Heart right ventricle (tissue), 16 donors: ENCODE measurements at regions not wholly inside any gene's neighbourhood (a gene's known extent, or its start where the extent isn't known, plus 50 kb on each side); places are given as distances from the start of the nearest gene placed in this dataset.
"Not testable (repeated sequence)": the region's sequence is repeated elsewhere in the genome, so short reads cannot be mapped to it uniquely, and the experiment has no call there.

Source experiments
- ATAC-seq, 8 donors: fragments of 200-7000 bp; cut with Tn5 transposase; one replicate each; pipeline ENCODE4 v1.9.1; 2020; ENCODE audit warnings: mild to moderate bottlenecking in 8 of 8, moderate library complexity in 8 of 8, moderate number of reproducible peaks in 1 of 8
- DNase-seq, 2 donors: peaks; one replicate each; pipeline ENCODE4 v3.0.0-alpha.2; 2020
- H3K27ac ChIP-seq, 10 donors: fragments of 200-600 bp; sonication (generic) in 2 of 10; one replicate each; pipeline versions ENCODE4 v1.5.0 to v1.8.0; 2020 to 2022; ENCODE audit warnings: mild to moderate bottlenecking in 3 of 10
- H3K27me3 ChIP-seq, 7 donors: fragments of 200-600 bp; one replicate each; pipeline ENCODE4 v1.8.0; 2021 to 2022; ENCODE audit warnings: mild to moderate bottlenecking in 2 of 7
- H3K36me3 ChIP-seq, 9 donors: fragments of 200-600 bp; sonication (generic) in 1 of 9; one replicate each; pipeline versions ENCODE4 v1.5.0 to v1.8.0; 2020 to 2022; ENCODE audit warnings: mild to moderate bottlenecking in 2 of 9
- H3K4me1 ChIP-seq, 9 donors: fragments of 200-600 bp; sonication (generic) in 1 of 9; one replicate each; pipeline versions ENCODE4 v1.5.0 to v1.8.0; 2020 to 2022; ENCODE audit warnings: mild to moderate bottlenecking in 4 of 9
- H3K4me3 ChIP-seq, 10 donors: fragments of 200-600 bp; sonication (generic) in 2 of 10; one replicate each; pipeline versions ENCODE4 v1.5.0 to v1.8.0; 2020 to 2022; ENCODE audit warnings: mild to moderate bottlenecking in 7 of 10, moderate library complexity in 2 of 10
- H3K9me3 ChIP-seq, 11 donors: fragments of 200-600 bp in 10 of 11; sonication (generic) in 2 of 11; one replicate each; pipeline versions ENCODE4 v1.5.0 to v1.8.0; 2013 to 2022; ENCODE audit warnings: mild to moderate bottlenecking in 2 of 11, control low read depth in 1 of 11, moderate library complexity in 1 of 11
- whole genome bisulfite sequencing, 2 donors: extraction: QIAGEN DNeasy Blood & Tissue Kit; methylation state at CpG; one replicate each; pipeline ENCODE4 v1.1.7; 2013; ENCODE audit warnings: inconsistent platforms in 1 of 2; 5-methylcytosine and 5-hydroxymethylcytosine counted together
- intact Hi-C, 10 donors: fragments of 100-400 bp; cut with DNase I; formaldehyde crosslinking; loops; one replicate each; pipeline versions ENCODE4 v1.11.1 to v1.14.2; 2022
- TF ChIP-seq, protein P1 (sequence below), 9 donors: fragments of 200-600 bp; sonication (generic) in 2 of 9; IDR thresholded peaks; one replicate each; pipeline versions ENCODE4 v1.5.0 to v1.8.0; 2021 to 2022; ENCODE audit warnings: antibody characterized with exemption in 9 of 9, mild to moderate bottlenecking in 5 of 9, moderate library complexity in 1 of 9
- donor health status: Arrhythmogenic right ventricular cardiomyopathy.
- donor health status: ischemic (EF 13 %, LVEDD 7.1; RV severe dilation, severe dysfunction).
- donor health status: healthy with polysubstance abuse.
- donor health status: DM: no; HTN: yes; CAD: no.
- donor health status: DM: no; HTN: no; CAD: no.
- donor health status: ischemic (EF 25% LVEDD 6.9; RV normal size, moderate dysfunction).
- donor health status: ischemic (EF 25% LVEDD 5.7; RV mildly dilated, moderate dysfunction).
- donor health status: healthy.
- donor health status: DM: yes; HTN: yes; CAD: no.
- donor health status: Ischemic cardiomyopathy.
- donor health status: ischemic (EF 35%, LVEDD 5.7; RV mildly dilated, moderate dysfunction).
- donor health status: nonischemic (EF 11% LVEDD 7.7; RV severe dilation, severe dysfunction).
- donor health status: DM: yes; HTN: yes; CAD: no.
- donor health status: PGD.
- donor health status: ischemic (EF 29% LVEDD 5.4; RV normal size, mild dysfunction).
- donor health status: nonischemic (EF 23%, LVEDD 6.1; RV moderate dilation, normal function).

DNA sequence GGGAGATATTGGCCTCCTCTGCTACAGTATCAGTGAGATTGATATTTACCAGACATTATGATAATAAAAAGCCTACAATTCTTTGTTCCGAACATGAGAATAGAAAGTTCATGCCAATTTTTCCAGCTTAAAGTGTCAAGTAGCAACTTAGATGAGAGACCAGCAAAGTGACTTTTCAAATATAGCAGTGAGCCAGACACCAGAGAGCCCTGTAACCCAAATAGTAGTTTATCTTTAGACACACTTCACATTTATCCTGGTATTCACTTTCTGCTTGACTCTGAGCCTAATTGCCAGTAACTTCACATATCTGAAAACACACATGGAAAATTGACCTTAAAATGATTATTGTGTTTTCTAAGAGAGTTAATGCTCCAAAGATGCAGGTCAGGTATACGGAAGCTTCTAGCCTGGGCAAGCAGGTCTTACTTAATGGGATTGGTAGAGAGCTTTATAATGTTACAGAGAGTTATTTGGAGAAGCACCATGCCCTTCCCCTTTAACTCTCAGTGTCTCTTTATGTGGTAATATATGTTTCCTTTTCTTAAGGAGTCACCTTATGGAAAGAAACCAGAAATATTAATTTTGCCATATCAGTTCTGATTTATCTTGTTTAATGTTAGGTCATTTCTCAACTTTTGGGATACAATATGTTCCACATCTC is 852.3 kb upstream of the CHORDC1 start:
- Histone ChIP-seq H3K4me1 (no peaks in the 10 kb centered on the region), H3K9me3 (peaks cover 0 to 15% (median 0%) of the 10 kb centered on the region in 11 donors), H3K36me3 (no peaks in the 10 kb centered on the region), H3K4me3 (no peak overlapping the region), H3K27ac (peak overlapping the region in 1 of 10 donors; percentile 5), H3K27me3 (no peaks in the 10 kb centered on the region)
- DNase-seq (no peak), ATAC-seq (peak in 4 of 8 donors; percentile 38 to 91 (median 70))
- TF ChIP-seq, protein P1, sequence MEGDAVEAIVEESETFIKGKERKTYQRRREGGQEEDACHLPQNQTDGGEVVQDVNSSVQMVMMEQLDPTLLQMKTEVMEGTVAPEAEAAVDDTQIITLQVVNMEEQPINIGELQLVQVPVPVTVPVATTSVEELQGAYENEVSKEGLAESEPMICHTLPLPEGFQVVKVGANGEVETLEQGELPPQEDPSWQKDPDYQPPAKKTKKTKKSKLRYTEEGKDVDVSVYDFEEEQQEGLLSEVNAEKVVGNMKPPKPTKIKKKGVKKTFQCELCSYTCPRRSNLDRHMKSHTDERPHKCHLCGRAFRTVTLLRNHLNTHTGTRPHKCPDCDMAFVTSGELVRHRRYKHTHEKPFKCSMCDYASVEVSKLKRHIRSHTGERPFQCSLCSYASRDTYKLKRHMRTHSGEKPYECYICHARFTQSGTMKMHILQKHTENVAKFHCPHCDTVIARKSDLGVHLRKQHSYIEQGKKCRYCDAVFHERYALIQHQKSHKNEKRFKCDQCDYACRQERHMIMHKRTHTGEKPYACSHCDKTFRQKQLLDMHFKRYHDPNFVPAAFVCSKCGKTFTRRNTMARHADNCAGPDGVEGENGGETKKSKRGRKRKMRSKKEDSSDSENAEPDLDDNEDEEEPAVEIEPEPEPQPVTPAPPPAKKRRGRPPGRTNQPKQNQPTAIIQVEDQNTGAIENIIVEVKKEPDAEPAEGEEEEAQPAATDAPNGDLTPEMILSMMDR (IDR thresholded peaks at IDR 0.05): no peak
- intact Hi-C loops: no loop called here
- 17 to 37% methylated on average over 2 of the region's 2 CpGs for WGBS, 2 donors

DNA sequence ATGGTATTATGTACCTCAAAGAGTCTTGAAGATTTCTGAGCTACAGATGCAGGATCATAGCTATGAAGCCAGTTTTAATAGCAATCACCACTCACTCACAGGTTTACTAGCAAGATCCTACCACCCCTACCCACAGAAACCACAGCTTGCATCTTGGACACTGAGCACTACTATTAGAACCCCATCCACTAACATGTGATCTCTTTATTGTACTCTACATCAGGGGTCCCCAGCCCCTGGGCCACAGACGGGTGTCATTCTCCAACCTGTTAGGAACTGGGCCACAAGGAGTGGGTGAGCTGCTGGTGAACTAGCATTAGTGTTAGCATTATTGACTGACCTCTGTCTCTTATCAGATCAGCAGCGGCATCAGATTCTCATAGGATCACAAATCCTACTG is 844.8 kb upstream of the CHORDC1 start:
- no peaks in the 10 kb centered on the region for H3K4me1 ChIP-seq
- no peak for DNase-seq
- WGBS, 2 donors: 90 to 91% methylated on average over 2 of the region's 2 CpGs
- H3K36me3 ChIP-seq: no peaks in the 10 kb centered on the region
- peaks cover 0 to 6% (median 0%) of the 10 kb centered on the region in 11 donors for H3K9me3 ChIP-seq
- no peak overlapping the region for H3K27ac ChIP-seq
- no peak for ATAC-seq
- TF ChIP-seq, protein P1 (IDR thresholded peaks at IDR 0.05): no peak
- H3K4me3 ChIP-seq: no peak overlapping the region
- no peaks in the 10 kb centered on the region for H3K27me3 ChIP-seq
- intact Hi-C loops: no loop called here

DNA sequence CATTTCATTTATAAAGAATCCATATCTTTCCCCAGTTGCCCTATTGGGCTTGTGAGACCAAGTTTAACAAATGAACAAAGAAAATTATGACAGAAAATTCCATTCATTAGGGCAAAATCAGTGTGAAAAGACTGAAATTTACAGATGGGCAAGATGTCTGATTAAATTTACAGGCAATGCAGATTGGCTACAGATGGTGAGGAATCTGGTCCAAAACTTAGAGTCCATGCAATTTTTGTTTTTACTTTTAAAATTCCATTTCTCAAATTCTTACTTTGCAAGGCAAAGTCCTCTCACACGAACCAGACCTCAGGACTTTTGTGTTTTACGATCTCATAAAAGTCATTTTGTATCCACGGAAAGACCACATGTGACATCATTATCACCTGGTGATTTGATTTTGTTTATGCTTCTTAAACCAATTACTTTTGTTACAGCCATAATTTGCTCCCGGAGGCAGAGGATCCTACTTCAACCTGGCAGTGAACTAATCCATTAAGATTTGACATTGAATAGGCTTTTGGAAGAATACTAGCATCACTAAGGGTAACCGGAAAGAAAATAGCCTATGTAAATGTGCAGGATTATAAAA is 843.7 kb upstream of the CHORDC1 start:
- H3K4me3 ChIP-seq: no peak overlapping the region
- intact Hi-C loops: no loop called here
- no peaks in the 10 kb centered on the region for H3K4me1 ChIP-seq
- TF ChIP-seq, protein P1 (IDR thresholded peaks at IDR 0.05): no peak
- DNase-seq (no peak), ATAC-seq (no peak)
- H3K27ac ChIP-seq: no peak overlapping the region
- 76 to 85% methylated on average over 5 of the region's 5 CpGs for WGBS, 2 donors
- no peaks in the 10 kb centered on the region for H3K9me3 ChIP-seq
- H3K36me3 ChIP-seq: no peaks in the 10 kb centered on the region
- no peaks in the 10 kb centered on the region for H3K27me3 ChIP-seq

DNA sequence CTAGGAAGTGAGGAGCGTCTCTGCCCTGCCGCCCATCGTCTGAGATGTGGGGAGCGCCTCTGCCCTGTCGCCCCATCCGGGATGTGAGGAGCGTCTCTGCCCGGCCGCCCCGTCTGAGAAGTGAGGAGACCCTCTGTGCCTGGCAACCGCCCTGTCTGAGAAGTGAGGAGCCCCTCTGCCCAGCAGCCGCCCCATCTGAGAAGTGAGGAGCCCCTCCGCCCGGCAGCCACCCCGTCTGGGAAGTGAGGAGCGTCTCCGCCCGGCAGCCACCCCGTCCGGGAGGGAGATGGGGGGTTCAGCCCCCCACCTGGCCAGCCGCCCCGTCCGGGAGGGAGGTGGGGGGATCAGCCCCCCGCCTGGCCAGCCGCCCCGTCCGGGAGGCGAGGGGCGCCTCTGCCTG is 840.5 kb upstream of the CHORDC1 start:
- H3K27me3 ChIP-seq, H3K36me3 ChIP-seq, H3K4me1 ChIP-seq, ATAC-seq, H3K27ac ChIP-seq, intact Hi-C loops, H3K4me3 ChIP-seq: not testable (repeated sequence)
- 94 to 96% methylated on average over 21 to 29 of the region's 29 CpGs for WGBS, 2 donors
- DNase-seq: peak in 1 of 2 donors; percentile 4
- H3K9me3 ChIP-seq: peaks cover 0 to 14% (median 0%) of the 10 kb centered on the region in 11 donors

DNA sequence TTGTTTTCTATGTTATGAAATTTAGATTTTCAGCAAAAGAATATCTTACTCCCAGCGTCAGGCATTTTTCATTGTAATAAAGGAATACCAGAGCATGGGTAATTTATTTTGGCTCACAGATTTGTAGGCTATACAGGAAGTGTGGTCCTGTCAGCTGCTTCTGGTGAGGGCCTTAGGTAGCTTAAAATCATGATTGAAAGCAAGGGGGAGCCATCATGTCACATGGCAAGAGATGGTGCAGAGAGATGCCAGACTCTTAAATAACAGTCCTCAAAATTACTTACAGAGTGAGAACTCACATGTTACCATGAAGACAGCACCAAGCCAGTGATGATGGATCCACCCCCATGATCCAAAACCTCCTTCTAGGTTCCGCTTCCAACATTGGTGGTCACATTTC is 825.0 kb upstream of the CHORDC1 start:
- 84 to 85% methylated on average over 2 of the region's 2 CpGs for WGBS, 2 donors
- Histone ChIP-seq H3K27ac (no peak overlapping the region), H3K9me3 (no peaks in the 10 kb centered on the region), H3K4me1 (no peaks in the 10 kb centered on the region), H3K27me3 (no peaks in the 10 kb centered on the region), H3K4me3 (no peak overlapping the region), H3K36me3 (no peaks in the 10 kb centered on the region)
- ATAC-seq: no peak
- TF ChIP-seq, protein P1 (IDR thresholded peaks at IDR 0.05): no peak
- DNase-seq: no peak
- intact Hi-C loops: loop anchor here in 1 of 10 donors (10.0 kb wide), 1 partner anchor 197 kb away; no protein-coding TSS in a partner anchor
